K562 (cell line): ENCODE measurements at regions not wholly inside any gene's neighbourhood (a gene's known extent, or its start where the extent isn't known, plus 50 kb on each side); places are given as distances from the start of the nearest gene placed in this dataset.

Source experiments
- CHD7 ChIP-seq: fragments of 200-600 bp; sonication (generic); IDR thresholded peaks from one replicate; pipeline ENCODE4 v1.6.1; 2012; ENCODE audit warnings: mild to moderate bottlenecking, low read depth, low read length, inconsistent platforms
- CSDE1 ChIP-seq, 2 experiments: fragments of 450-650 bp; IDR thresholded peaks; 2 replicates each; pipeline ENCODE4 v1.6.1; 2016; ENCODE audit warnings: mild to moderate bottlenecking in 1 of 2
- HDAC1 ChIP-seq, 2 experiments: fragments of 450-650 bp; IDR thresholded peaks; 2 replicates each; pipeline ENCODE4 v1.6.1; 2016 to 2017; ENCODE audit warnings: inconsistent platforms in 1 of 2, mild to moderate bottlenecking in 1 of 2, moderate library complexity in 1 of 2
- NCOR1 ChIP-seq: fragments of 450-650 bp; IDR thresholded peaks from 2 replicates; pipeline ENCODE4 v1.6.1; 2016; ENCODE audit warnings: mild to moderate bottlenecking, moderate library complexity
- POLR2H ChIP-seq: IDR thresholded peaks from 2 replicates; pipeline ENCODE4 v1.6.1; 2016; ENCODE audit warnings: missing genetic modification characterization, low read depth, mild to moderate bottlenecking, control low read depth, missing compliant biosample characterization, moderate library complexity
- RCOR1 ChIP-seq, 2 experiments: IDR thresholded peaks; 2 replicates each; pipeline ENCODE4 v1.6.1; 2012; ENCODE audit warnings: low read depth in 2 of 2, low read length in 2 of 2, borderline replicate concordance in 1 of 2, improper control_type of control experiment in 1 of 2
- STAT5A ChIP-seq: IDR thresholded peaks from 2 replicates; pipeline ENCODE4 v1.6.1; 2012; ENCODE audit warnings: low read length, inconsistent platforms, borderline replicate concordance
- ZFP1 ChIP-seq: fragments of 450-650 bp; formaldehyde crosslinking; IDR thresholded peaks from 2 replicates; pipeline ENCODE4 v1.4.0; 2020; ENCODE audit warnings: mild to moderate bottlenecking, mixed read lengths
- ZNF830 ChIP-seq: fragments of 250-450 bp; sonication (Bioruptor Pico); IDR thresholded peaks from 2 replicates; pipeline ENCODE4 v1.5.0; 2021; ENCODE audit warnings: mild to moderate bottlenecking

- no peak for TF ChIP-seq CHD7
- TF ChIP-seq NCOR1, result no peak
- TF ChIP-seq ZNF830 (CRISPR knock-in tag), result no peak
- no peak for TF ChIP-seq ZFP1 (CRISPR knock-in tag)
- no peak for TF ChIP-seq CSDE1 (IDR thresholded peaks at IDR 0.05)
- no peak for TF ChIP-seq HDAC1 (IDR thresholded peaks at IDR 0.05)
- TF ChIP-seq STAT5A, result no peak
- no peak for TF ChIP-seq RCOR1 (IDR thresholded peaks at IDR 0.05; ENCODE audit: borderline replicate concordance in 1 of 2, low read depth in 2 of 2, low read length in 2 of 2)
- TF ChIP-seq POLR2H (tag), result no peak
Observed at GRCh38 chr12:94815450-94815849, 165.1 kb upstream of the TMCC3 start (continued).
